Activated T-cell treated with anti-CD3 and anti-CD28 coated beads for 1 hour (primary cell): ENCODE measurements at regions not wholly inside any gene's neighbourhood (a gene's known extent, or its start where the extent isn't known, plus 50 kb on each side); places are given as distances from the start of the nearest gene placed in this dataset.
"Not testable (repeated sequence)": the region's sequence is repeated elsewhere in the genome, so short reads cannot be mapped to it uniquely, and the experiment has no call there.

Experiments used
- DNase-seq: peaks from one replicate; pipeline ENCODE4 v3.0.0-alpha.2; 2020; ENCODE audit warnings: low read depth

DNA sequence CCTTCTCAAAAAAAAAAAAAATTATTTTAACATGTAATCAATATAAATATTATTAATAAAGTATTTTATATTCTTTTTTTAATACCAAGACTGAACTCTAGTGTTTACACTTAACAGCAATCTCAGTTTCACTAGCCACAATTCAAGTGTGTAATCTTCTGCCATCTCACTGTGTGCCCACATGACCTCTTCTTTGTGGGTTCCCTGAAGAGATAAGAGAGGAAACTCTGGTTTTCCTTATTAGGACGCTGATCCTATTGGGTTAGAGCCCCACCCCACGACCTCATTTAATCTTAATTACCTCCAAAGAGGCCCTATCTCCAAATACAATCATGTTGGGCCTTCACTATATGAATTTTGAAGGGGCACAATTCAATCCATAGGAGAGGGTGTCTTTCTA, 177.6 kb downstream of the STK31 start:
- no peak for DNase-seq

DNA sequence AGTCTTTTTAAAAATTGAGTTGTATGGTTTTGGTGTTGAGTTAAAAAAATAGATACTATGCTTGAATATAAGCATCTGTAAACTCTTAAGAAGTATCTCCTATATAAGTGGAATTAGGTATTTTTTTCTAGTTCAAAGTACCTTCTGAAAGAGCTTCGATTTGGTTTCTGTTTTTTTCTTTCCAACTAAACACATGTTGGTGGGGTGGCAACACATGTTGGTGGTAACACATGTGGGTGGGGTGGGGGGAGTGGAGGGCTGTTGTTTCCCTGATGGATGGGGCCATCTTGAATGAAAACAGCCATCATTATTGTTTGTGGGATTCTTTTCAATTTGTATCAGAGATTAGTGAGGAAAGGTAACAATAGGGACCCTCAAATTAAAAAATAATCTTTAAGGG, 178.9 kb downstream of the STK31 start:
- no peak for DNase-seq

DNA sequence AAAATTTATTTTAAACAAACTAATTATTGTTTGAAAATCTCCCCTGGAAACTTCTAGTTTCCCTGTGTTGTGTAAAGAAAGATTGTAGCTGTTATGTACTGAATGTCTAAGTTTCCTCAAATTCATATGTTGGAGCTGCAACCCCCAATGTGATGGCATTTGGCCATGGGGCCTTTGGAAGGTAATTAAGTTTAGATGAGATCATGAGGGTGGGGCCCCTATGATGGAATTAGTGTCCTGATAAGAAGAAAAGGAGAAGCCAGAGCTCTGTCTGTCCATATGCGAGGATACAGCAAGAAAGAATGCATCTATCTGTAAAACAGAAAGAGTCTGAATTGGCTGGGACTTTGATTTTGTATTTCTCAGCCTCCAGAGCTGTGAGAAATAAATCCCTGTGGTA, 179.5 kb downstream of the STK31 start:
- DNase-seq, result no peak

DNA sequence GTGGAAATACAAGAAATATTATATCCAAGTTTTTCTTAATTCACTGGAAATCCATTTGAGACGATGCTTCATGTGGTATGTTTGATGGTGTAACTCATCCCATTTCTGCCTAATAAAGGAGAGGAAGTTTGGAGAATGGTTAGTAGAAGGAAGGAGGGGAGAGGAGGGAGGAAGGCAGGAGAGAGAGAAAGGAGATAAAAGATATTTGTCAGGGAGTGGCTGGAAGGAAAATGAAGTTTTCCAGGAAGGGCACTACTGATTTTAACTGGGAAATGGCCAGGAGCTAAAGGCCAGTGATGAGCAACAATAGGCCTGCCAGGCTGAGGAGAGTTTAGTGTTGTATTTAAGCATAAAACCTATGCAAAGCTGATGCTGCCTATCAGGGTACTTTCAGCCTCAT, 182.0 kb downstream of the STK31 start:
- no peak for DNase-seq

DNA sequence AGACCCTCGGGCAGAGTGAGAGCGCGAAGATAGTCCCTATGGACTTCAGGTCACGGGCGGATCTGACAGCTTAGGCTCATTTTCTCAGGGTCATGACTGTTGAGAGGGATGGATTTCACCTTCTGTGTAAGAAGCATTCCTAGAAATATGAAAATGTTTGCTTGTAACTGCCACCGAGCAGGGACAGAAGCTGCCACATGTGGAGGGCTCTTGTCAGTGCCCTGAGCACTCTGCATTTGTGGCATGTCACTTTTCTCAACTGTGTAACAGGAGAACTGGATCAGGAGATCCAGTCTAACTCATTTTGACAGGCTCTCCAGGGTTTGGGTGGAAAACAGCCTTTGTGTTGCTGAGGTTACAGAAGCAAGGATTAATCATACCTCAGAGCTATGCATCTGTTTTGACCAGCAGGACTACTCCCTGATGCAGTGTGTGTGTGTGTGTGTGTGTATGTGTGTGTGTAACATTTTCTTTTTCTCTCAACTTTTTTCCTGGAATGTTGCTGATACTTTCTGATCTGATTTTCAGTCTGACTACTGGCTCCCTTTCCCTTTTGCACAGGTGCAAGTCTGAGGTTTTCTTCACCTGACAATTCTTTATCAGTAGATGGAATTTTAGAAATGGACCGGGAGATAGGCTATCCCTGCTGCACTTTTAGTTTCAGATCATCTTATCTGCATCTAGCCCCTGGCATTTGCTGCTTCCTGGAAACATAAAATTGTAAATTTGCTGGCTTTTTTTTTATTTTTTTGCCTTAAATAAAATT, 183.3 kb downstream of the STK31 start:
- no peak for DNase-seq

DNA sequence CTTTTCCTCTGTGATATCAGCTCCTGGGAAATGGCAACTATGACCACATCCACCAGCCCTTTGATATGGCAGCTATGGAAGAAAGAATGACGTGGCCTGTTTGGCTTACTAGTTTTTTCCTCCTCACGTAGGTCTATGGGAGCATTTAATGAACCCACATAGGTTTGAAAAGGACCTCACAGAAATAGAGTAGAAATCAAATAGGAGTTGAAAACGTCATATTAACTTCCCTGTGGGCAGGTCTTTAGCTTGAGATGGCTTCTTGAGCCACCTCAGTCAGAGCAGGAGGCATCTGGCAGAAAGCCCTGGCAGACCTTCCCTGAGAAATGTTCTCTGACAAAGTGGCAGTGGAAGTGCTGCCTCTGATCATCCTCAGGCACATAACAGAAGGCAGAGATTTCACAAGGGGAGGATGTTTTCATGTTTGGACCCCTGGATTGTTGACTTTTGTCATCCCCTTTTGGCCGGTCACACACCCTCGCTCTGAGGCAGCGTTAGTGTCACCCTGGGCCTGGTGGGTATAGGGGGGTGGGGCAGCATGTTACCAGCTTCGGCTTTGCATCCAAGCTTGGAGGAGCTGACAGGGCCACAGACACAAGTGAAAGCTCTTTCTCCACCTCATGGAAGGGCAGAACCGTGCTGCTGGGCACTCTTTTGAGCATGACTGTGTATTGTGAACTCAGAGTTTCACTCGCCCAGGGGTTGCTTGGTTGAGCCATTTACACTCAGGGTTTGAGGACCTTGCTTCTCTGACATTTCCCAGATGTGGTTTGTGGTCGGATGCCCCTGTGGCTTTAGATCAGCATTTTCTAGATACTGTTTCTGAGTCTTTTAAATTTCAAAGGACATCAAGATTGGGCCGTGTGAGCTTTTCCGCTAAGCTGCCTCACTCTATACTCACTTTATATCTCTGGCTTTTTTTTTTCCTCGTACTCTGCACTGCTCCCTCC, 184.2 kb downstream of the STK31 start:
- DNase-seq, result no peak

DNA sequence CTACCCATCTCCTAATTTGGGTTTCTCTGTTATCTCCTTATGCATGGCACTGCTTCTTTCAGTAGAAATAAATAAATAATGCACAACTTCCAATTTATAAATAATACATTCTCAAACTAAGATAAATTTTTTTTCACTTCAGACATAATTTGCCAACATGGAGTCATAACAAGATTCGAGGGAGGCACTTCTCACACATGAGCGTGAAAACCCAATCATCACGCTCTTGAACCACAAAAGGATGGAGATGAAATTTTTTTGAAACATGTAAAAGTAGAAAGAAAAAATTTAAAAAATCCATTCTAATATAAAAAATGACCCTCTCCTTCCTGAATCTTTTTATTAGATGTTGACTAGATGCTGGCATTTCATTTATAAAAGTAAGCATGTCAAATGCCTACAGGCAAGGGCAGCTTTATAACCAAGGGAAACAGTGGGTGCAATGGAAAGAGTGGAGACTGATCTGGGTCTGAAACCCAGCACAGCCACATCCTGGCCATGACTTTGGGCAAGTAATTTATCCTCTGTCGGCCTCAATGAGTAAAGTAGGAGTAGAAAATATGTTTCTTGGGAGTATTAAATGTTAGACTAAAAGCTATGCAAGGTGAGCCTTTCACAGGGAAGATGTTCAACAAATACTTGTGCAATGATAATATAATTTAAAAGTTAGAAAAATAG, 185.0 kb downstream of the STK31 start:
- DNase-seq, result no peak

DNA sequence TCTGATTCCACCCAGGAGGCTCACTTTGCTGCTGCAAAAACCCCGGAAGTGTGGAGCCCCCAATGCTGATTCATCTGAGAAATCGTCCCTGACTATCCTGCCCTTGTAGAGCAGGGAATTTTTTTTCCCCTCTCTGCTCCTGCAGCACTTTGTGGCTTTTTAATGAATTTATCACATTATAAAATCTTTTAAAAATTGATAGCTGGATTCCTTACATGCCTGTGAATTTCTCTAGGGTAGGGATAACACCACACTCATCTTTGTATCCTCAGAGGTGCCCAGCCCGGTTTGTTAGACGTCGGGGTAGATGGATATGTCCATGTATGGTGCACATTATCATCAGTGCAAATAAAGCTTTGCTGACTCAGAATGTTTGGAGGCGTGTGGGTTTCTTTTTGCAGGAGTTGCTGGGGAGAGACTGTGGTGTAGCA, 185.7 kb downstream of the STK31 start:
- DNase-seq, result no peak

DNA sequence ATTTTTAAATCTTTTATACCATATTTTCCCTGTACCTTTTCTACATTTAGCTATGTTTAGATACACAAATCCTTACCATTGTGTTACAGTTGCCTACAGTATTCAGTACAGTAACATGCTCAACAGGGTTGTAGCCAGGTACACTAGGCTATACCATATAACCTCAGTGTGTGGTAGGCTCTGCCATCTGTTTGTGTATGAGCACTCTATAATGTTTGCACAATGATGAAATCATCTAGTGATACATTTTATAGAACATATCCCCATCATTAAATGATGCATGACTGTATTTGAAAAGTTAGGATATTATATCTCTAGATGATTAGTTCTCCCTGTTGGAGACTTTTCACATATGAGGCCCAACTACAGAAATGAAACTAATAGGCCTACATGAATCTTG, 188.6 kb downstream of the STK31 start:
- DNase-seq, result no peak

DNA sequence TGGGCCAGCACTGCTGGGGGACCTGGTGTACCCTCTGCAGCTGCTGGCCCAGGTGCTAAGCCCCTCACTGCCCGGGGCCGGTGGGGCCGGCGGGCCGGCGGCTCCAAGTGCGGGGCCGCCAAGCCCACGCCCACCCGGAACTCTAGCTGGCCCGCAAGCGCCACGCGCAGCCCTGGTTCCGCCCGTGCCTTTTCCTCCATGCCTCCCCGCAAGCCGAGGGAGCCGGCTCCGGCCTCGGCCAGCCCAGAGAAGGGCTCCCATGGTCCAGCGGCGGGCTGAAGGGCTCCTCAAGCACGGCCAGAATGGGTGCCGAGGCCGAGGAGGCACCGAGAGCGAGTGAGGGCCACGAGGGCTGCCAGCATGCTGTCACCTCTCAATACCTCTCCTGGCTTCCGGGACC, 194.9 kb downstream of the STK31 start:
- DNase-seq, result not testable (repeated sequence)

DNA sequence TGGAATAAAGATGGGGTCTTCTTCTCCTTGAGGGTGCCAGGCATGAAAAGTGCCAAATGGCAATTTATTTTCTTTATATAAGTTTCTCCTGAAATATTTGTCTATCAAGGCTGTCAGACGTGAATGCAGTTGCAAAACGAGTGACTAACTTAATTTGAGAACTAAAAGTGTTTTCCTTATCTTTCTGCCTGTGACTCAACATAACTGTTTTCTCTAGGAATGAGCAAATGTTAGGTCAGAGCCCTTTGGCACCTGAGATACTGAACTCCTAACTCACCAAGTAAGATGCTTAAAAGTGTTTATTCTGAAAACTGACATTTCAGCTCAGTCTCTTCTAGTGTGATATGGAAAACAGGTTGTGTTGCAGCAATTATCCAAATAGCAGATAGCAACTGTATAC, 197.0 kb downstream of the STK31 start:
- no peak for DNase-seq

DNA sequence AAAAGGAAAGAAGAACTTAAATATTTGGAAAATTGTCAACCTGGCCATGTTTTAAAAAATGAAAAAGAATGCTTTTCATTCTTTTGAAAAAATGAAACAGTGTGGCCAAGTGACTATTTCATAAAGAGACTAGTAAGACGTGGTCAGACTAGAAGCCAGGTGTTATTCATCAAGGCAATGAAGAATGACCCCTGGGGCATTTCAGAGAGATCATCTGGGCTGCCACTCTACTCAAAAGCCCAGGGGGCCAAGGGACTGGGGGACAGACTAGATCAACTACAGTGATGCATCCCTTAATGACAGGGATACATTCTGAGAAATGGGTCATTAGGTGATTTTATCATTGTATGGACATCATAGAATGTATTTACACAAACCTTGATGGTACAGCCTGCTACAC, 199.4 kb downstream of the STK31 start:
- no peak for DNase-seq

DNA sequence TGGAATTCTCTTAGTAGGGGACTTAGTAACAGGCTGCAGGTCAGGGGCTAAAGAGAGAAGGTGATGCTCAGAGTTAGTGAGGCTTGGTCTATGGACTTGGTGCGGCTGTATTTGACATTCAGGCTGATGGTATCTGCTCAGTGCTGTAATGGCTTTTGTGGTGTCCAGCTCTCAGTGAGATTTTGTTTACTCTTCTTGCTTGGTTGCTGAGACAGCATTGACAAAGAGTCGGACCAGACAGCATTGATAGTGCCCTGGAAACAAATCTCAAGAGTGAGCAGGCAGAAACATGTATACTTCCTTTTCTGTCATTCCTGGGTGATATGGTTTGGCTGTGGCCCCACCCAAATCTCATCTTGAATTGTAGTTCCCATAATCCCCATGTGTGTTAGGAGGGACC, 202.0 kb downstream of the STK31 start:
- DNase-seq, result no peak

DNA sequence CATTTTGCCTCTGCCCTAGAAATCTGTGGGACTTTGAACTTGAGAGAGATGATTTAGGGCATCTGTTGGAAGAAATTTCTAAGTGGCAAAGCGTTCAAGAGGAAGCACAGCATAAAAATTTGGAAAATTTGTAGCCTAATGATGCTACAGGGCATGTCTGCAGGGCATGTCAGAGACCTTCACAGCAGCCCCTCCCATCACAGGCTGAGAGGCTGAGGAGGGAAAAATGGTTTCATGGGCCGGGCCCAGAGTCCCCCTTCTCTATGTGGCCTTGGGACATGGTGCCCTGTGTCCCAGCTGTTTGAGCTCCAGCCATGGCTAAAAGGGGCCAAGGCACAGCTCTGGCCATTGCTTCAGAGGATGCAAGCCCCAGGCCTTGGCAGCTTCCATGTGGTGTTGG, 203.0 kb downstream of the STK31 start:
- DNase-seq, result no peak

DNA sequence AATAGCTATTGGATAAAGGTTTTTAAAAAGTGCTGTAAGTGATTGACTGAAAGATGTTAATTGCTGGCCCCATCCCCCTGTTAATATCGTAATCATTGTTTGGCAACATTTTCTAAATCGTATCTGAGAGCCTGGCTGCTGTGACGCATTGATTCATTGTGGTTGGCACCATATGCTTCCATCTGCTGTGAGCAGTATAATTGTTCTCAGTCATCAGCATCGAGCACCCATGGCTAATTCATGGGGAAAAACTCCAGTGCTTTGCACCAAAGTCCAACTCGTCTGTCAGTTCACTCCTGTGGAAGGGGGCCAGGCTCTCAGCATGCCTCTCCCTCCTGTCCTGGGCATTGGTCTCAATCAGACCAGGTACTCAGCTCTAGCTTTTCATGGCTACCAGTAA, 205.2 kb downstream of the STK31 start:
- DNase-seq, result no peak

DNA sequence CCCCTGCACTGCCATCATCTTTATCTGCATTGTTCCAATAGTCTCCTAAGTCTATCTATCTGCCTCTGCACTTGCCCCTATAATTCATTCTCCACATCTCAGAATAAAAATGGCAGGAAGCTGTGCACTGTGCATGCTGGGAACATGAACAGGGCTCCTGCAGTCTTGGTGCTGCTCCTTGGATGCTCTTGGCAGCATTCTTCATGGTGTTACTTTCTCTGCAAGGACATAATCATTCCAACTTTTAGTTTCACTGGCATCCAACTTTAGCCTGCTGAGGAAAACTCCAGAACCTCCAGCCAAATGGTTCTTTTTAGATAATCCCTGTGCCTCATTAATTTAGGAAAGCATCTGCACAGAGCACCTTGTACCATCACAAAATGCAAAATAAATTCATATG, 208.3 kb downstream of the STK31 start:
- no peak for DNase-seq

DNA sequence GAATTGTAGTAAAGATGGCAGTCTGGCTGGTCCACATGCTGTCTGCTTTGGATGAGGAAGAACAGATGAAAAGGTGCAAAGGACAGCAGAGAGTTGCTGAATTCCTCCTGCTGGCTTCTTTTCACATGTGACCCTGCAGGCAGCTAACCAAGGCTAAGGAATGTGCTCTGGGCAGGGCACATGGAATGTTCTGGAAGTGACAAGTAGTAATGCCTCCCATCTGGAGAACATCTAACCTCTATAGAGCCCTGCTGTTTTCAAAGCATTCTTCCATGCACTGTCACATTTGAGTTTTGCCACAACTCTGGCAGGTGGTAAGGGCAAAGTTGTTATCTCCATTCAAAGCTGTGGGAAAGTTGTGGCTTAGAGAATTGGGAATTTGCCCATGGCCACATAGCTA, 208.8 kb downstream of the STK31 start:
- no peak for DNase-seq

DNA sequence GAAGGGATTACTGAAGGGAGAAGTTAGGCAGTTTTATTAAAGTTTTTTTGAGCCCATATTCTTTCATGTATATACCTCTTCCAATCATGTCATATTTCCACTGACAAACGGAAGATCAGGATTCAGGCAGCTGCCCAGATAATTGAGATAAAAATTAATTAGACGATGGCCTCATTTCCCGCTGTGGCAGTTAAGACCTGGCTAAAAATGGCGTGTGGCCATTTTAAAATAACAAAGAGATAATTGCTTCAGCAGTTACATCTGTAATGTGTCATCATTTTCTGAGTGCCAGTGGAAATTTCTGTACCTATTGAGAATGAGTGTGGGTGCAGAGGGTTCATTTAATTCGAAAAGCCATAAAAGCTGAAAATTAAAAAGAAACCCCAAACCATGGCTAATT, 215.1 kb downstream of the STK31 start:
- no peak for DNase-seq

DNA sequence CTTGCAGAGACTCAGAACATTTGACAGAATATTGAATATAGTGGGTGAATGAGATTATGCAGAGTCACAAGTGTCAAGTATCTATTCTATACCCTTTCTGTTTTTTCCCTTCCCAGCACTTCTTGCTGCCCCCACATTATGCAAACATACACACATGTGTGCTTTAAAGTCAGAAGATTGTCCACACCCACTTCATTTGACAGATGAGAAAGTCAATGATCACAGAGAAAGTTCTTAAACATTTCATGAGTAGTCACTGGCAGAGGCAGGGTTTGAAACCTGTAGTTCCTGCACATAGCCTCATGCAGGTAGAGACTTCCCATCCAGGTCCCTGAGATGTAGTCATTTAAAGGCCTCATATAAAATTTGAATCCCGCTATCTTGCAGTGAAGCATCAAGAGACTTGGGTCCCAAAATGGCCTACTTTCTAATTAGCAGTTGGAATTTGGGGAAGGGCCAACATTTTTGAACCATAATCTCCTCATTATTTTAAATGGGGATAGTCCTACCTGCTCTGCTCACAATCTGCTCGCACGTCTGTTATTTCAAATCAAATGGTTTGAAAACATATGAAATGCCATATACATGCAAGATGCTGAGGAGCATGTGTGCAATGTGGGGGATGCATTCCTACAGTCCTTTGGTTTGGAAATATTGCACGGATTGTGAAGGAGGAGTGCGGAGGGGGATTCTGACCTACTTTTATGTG, 217.8 kb downstream of the STK31 start:
- DNase-seq, result no peak

DNA sequence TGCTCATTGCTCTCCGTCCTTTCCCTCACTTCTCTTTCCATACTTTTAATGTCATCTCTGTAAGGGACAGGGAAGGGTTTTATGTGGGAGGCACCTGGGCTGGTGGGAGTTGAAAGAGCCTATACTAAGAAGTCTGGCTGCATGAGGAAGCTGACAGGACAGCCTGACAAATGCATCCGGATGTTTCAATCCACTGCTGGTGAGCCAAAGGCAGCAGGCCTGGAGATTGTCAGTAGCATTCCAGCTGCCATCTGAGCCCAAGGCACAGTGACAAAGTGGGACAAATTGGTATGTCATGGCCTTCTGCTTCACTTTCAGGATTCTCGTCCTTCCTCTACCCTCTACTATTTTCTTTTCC, 218.4 kb downstream of the STK31 start:
- no peak for DNase-seq

DNA sequence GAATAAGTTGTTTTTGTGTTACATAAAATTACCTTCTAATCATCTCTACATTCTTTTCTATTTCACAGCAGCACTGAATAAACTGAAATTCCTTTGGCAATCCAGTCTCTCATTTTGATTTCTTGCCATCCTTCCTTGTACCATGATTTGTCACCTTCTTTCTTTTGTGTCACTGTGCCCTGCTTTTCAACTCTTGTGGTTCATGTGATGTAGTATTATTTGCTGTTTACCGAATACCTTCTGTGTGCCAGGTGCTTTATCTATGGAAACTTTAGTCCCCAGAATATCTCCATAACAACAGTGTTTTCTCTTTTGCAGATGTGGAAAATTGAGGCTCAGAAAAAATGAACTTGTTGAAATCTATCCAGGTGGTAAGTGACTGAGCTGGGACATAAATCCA, 220.3 kb downstream of the STK31 start:
- no peak for DNase-seq

DNA sequence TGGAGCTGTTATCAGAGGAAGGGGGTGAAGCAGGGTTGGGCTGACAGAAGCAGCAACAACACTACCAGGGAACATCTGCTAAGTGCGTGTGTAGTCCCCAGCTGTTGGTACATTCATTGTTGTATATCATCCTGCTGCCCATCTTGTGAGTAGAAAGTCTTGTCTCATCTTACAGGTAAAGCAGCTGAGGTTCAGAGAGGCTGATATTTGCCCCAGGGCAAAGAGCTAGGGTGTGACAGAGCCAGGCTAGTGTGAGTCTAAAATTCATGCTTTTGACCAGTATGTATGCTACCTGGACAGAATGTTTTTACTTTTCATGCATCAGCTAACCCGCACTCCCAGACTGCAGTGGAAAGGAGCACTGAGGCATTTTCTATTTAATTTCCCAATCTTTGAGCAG, 221.6 kb downstream of the STK31 start:
- DNase-seq, result no peak
